IMR-90 (cell line): ENCODE measurements at regions not wholly inside any gene's neighbourhood (a gene's known extent, or its start where the extent isn't known, plus 50 kb on each side); places are given as distances from the start of the nearest gene placed in this dataset.

Experiments
- CEBPB ChIP-seq: IDR thresholded peaks from 2 replicates; pipeline ENCODE4 v1.6.1; 2012; ENCODE audit warnings: low read depth, low read length, improper control_type of control experiment
- CHD1 ChIP-seq: IDR thresholded peaks from 2 replicates; pipeline ENCODE4 v1.6.1; 2012; ENCODE audit warnings: low read depth, low read length, improper control_type of control experiment
- CTCF ChIP-seq: conservative IDR thresholded peaks from 2 replicates; pipeline ENCODE4 v1.5.1; 2012; ENCODE audit warnings: mild to moderate bottlenecking, low read depth, low read length, improper control_type of control experiment
- ELK1 ChIP-seq: fragments of 150-350 bp; IDR thresholded peaks from 2 replicates; pipeline ENCODE4 v1.6.1; 2016; ENCODE audit warnings: low read depth, mild to moderate bottlenecking, low read length, moderate library complexity, borderline replicate concordance
- MAFK ChIP-seq: IDR thresholded peaks from 2 replicates; pipeline ENCODE4 v1.6.1; 2012; ENCODE audit warnings: low read depth, low read length, improper control_type of control experiment
- MAZ ChIP-seq: IDR thresholded peaks from 2 replicates; pipeline ENCODE4 v1.6.1; 2012; ENCODE audit warnings: low read depth, mild to moderate bottlenecking, low read length, improper control_type of control experiment, moderate library complexity, borderline replicate concordance
- MXI1 ChIP-seq: IDR thresholded peaks from 2 replicates; pipeline ENCODE4 v1.6.1; 2012; ENCODE audit warnings: low read depth, mild to moderate bottlenecking, low read length, moderate library complexity, borderline replicate concordance
- NFE2L2 ChIP-seq: fragments of 150-350 bp; IDR thresholded peaks from 2 replicates; pipeline ENCODE4 v1.6.1; 2016; ENCODE audit warnings: low read depth, mild to moderate bottlenecking, low read length
- POLR2A ChIP-seq: IDR thresholded peaks from 2 replicates; pipeline ENCODE4 v1.6.1; 2012; ENCODE audit warnings: mild to moderate bottlenecking, low read depth, low read length
- RAD21 ChIP-seq: IDR thresholded peaks from 2 replicates; pipeline ENCODE4 v1.6.1; 2012; ENCODE audit warnings: low read length, improper control_type of control experiment
- RCOR1 ChIP-seq: IDR thresholded peaks from 2 replicates; pipeline ENCODE4 v1.6.1; 2012; ENCODE audit warnings: mild to moderate bottlenecking, low read length, improper control_type of control experiment; ENCODE audit not compliant: insufficient replicate concordance
- RFX5 ChIP-seq: IDR thresholded peaks from 2 replicates; pipeline ENCODE4 v1.8.0; 2012; ENCODE audit warnings: low read depth, mild to moderate bottlenecking, low read length, moderate library complexity
- SMC3 ChIP-seq: fragments of 150-350 bp; IDR thresholded peaks from 2 replicates; pipeline ENCODE4 v1.6.1; 2016; ENCODE audit warnings: low read depth, mild to moderate bottlenecking, antibody characterized with exemption, low read length, moderate library complexity
- USF2 ChIP-seq: fragments of 150-350 bp; IDR thresholded peaks from 2 replicates; pipeline ENCODE4 v1.6.1; 2017; ENCODE audit warnings: mild to moderate bottlenecking, antibody characterized with exemption, low read length, low read depth

- no peak for TF ChIP-seq CTCF
- TF ChIP-seq RAD21, result no peak
- no peak for TF ChIP-seq POLR2A
- no peak for TF ChIP-seq RFX5
- no peak for TF ChIP-seq CEBPB
- TF ChIP-seq MAFK, result no peak
- TF ChIP-seq RCOR1, result no peak
- no peak for TF ChIP-seq MXI1
- TF ChIP-seq NFE2L2, result no peak
- no peak for TF ChIP-seq ELK1
- TF ChIP-seq SMC3, result no peak
- no peak for TF ChIP-seq USF2
- TF ChIP-seq CHD1, result no peak
- TF ChIP-seq MAZ, result no peak
Measured at GRCh38 chr15:95887666-95888390, 442.7 kb upstream of the NR2F2 start.
